ENCODE measurements at regions not wholly inside any gene's neighbourhood (a gene's known extent, or its start where the extent isn't known, plus 50 kb on each side); places are given as distances from the start of the nearest gene placed in this dataset.

DNA sequence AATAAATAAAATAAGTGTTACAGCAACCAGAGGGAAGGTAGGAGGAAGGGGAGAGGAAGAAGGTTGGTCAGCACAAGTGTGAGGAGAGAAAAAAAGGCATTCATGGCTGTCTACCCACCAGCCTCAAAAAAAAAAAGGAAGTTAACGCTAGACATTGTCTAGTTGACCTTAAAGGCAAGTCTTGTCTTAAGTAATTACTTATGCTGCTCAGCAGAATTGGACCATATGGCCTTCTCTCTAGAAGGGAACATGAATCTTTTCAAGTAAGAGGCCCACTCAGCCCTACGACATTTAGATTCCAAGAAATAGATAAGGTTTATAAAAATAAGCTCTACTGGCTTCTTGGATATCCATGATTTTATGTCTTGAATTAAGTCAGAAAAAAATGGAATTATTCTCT is 172.7 kb downstream of the ETNK1 start:
- Mint-ChIP-seq H3K9me3 (no peaks in the 10 kb centered on the region), H3K4me1 (peaks cover 10% of the 10 kb centered on the region), H3K36me3 (ENCODE audit: low read depth) (no peaks in the 10 kb centered on the region), H3K27me3 (peaks cover 4% of the 10 kb centered on the region), H3K4me3 (no peak overlapping the region), H3K27ac (no peak overlapping the region)
- ChIA-PET POLR2A (no interaction called here), CTCF (no interaction called here)
- intact Hi-C loops (cut with micrococcal nuclease): no loop called here
- DNase-seq: no peak
- no peak for TF ChIP-seq CTCF (IDR thresholded peaks at IDR 0.05)
- ATAC-seq (ENCODE audit: low read depth): no peak

- intact Hi-C loops (cut with micrococcal nuclease): no loop called here
- POLR2A ChIA-PET: no interaction called here
- CTCF ChIA-PET: no interaction called here
- Mint-ChIP-seq H3K9me3 (no peaks in the 10 kb centered on the region), H3K4me1 (peaks cover 10% of the 10 kb centered on the region), H3K36me3 (ENCODE audit: low read depth) (no peaks in the 10 kb centered on the region), H3K4me3 (no peak overlapping the region), H3K27ac (no peak overlapping the region), H3K27me3 (peaks cover 2% of the 10 kb centered on the region)
- no peak for DNase-seq
- TF ChIP-seq CTCF (IDR thresholded peaks at IDR 0.05): no peak
- no peak for ATAC-seq (ENCODE audit: low read depth)
Observed at GRCh38 chr12:22798116-22798515, 173.1 kb downstream of the ETNK1 start.

DNA sequence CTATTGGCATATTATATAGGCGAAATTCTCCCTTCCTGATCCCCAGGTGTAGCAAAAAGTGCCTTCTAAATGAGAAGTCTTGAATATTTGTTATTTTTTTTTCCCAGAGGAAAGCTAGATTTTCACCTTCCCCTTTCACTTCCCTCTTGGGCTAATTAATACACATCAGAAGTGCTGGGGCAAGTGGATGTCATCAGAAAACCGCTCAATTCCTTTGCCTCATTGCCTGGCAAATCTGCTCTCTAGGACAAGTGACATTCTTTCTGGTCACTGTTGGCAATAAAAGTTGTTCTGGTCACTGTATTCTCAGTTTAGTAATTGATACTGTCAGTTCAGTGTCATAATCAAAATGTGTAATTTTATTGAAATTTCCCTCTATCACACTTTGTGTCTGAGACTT is 174.5 kb downstream of the ETNK1 start:
- no peak for TF ChIP-seq CTCF (IDR thresholded peaks at IDR 0.05)
- DNase-seq: no peak
- ChIA-PET CTCF (no interaction called here), POLR2A (no interaction called here)
- H3K36me3 Mint-ChIP-seq (ENCODE audit: low read depth): no peaks in the 10 kb centered on the region
- H3K9me3 Mint-ChIP-seq: no peaks in the 10 kb centered on the region
- ATAC-seq (ENCODE audit: low read depth): no peak
- H3K27me3 Mint-ChIP-seq: peaks cover 2% of the 10 kb centered on the region
- intact Hi-C loops (cut with micrococcal nuclease): no loop called here
- peaks cover 10% of the 10 kb centered on the region for H3K4me1 Mint-ChIP-seq
- H3K4me3 Mint-ChIP-seq: no peak overlapping the region
- H3K27ac Mint-ChIP-seq: no peak overlapping the region

GRCh38 chr12:22800332-22800731 is 175.4 kb downstream of the ETNK1 start:
- ChIA-PET CTCF (no interaction called here), POLR2A (no interaction called here)
- intact Hi-C loops (cut with micrococcal nuclease): no loop called here
- peaks cover 10% of the 10 kb centered on the region for H3K4me1 Mint-ChIP-seq
- no peak for DNase-seq
- H3K27me3 Mint-ChIP-seq: peaks cover 2% of the 10 kb centered on the region
- no peak overlapping the region for H3K27ac Mint-ChIP-seq
- no peaks in the 10 kb centered on the region for H3K36me3 Mint-ChIP-seq (ENCODE audit: low read depth)
- H3K9me3 Mint-ChIP-seq: no peaks in the 10 kb centered on the region
- TF ChIP-seq CTCF (IDR thresholded peaks at IDR 0.05): no peak
- ATAC-seq (ENCODE audit: low read depth): no peak
- no peak overlapping the region for H3K4me3 Mint-ChIP-seq

DNA sequence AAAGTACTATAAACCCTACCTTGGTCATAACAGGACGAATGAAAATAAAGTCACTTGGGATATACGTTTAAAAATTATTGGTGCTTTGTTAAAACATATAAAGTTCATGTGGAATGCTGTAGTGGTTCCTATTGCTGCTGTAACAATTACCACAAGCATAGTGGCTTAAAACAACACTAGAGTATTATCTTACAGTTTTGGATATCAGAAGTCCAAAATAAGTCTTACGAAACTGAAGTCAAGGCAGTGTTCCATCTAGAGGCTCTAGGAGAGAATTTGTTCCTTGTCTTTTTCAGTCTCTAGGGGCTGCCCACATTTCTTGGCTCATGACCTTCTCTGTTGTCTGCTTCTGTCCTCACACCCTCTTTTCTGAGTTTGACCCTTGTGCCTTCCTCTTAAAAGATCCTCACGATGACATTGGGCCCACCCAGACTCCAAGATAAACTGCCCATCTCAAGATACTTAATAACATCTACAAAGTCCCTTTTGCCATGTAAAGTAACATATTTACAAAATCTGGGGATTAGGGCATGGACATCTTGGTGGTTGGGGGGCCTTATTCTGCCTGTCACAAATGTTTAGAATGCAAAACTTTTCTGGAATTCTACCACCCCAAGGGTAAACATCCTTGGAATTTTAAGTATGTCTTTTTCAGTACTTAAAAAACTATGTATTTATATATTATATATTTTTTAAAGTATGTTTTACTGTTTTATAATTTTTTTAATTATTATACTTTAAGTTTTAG is 178.1 kb downstream of the ETNK1 start:
- no peak overlapping the region for H3K27ac Mint-ChIP-seq
- H3K4me1 Mint-ChIP-seq: peaks cover 10% of the 10 kb centered on the region
- intact Hi-C loops (cut with micrococcal nuclease): no loop called here
- no peak overlapping the region for H3K4me3 Mint-ChIP-seq
- H3K36me3 Mint-ChIP-seq (ENCODE audit: low read depth): no peaks in the 10 kb centered on the region
- no peak for DNase-seq
- ATAC-seq (ENCODE audit: low read depth): no peak
- CTCF ChIA-PET: no interaction called here
- POLR2A ChIA-PET: no interaction called here
- TF ChIP-seq CTCF (IDR thresholded peaks at IDR 0.05): no peak
- H3K9me3 Mint-ChIP-seq: no peaks in the 10 kb centered on the region
- H3K27me3 Mint-ChIP-seq: peaks cover 5% of the 10 kb centered on the region
